ENCODE measurements at regions not wholly inside any gene's neighbourhood (a gene's known extent, or its start where the extent isn't known, plus 50 kb on each side); places are given as distances from the start of the nearest gene placed in this dataset.

GRCh38 chr9:89743573-89744254, 138.9 kb downstream of the GADD45G start:
- H3K36me3 ChIP-seq = no peaks in the 10 kb centered on the region
- no peak for DNase-seq (ENCODE audit: low spot score in 2 of 2)
- no peak overlapping the region for H3K27ac ChIP-seq
- 58% methylated on average over 7 of the region's 8 CpGs for WGBS
- no peaks in the 10 kb centered on the region for H3K9me3 ChIP-seq
- H3K27me3 ChIP-seq = no peaks in the 10 kb centered on the region
- TF ChIP-seq POLR2A (IDR thresholded peaks at IDR 0.05) (no peak), EP300 (IDR thresholded peaks at IDR 0.05) (no peak), POLR2AphosphoS5 (IDR thresholded peaks at IDR 0.05) (no peak)
- TF ChIP-seq, protein P1, sequence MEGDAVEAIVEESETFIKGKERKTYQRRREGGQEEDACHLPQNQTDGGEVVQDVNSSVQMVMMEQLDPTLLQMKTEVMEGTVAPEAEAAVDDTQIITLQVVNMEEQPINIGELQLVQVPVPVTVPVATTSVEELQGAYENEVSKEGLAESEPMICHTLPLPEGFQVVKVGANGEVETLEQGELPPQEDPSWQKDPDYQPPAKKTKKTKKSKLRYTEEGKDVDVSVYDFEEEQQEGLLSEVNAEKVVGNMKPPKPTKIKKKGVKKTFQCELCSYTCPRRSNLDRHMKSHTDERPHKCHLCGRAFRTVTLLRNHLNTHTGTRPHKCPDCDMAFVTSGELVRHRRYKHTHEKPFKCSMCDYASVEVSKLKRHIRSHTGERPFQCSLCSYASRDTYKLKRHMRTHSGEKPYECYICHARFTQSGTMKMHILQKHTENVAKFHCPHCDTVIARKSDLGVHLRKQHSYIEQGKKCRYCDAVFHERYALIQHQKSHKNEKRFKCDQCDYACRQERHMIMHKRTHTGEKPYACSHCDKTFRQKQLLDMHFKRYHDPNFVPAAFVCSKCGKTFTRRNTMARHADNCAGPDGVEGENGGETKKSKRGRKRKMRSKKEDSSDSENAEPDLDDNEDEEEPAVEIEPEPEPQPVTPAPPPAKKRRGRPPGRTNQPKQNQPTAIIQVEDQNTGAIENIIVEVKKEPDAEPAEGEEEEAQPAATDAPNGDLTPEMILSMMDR (IDR thresholded peaks at IDR 0.05) = no peak
- H3K4me1 ChIP-seq = peaks cover 3% of the 10 kb centered on the region
- H3K4me3 ChIP-seq = no peak overlapping the region

- Histone ChIP-seq H3K27me3 (no peaks in the 10 kb centered on the region), H3K27ac (no peak overlapping the region), H3K4me1 (peaks cover 3% of the 10 kb centered on the region), H3K36me3 (no peaks in the 10 kb centered on the region), H3K9me3 (no peaks in the 10 kb centered on the region), H3K4me3 (no peak overlapping the region)
- 86% methylated on average over 8 of the region's 8 CpGs for WGBS
- no peak for DNase-seq (ENCODE audit: low spot score in 2 of 2)
- TF ChIP-seq POLR2A (IDR thresholded peaks at IDR 0.05) = no peak
- TF ChIP-seq POLR2AphosphoS5 (IDR thresholded peaks at IDR 0.05) = no peak
- no peak for TF ChIP-seq EP300 (IDR thresholded peaks at IDR 0.05)
- TF ChIP-seq, protein P1 (IDR thresholded peaks at IDR 0.05) = no peak
These were observed 139.4 kb downstream of the GADD45G start for GRCh38 chr9:89744255-89744648.

DNA sequence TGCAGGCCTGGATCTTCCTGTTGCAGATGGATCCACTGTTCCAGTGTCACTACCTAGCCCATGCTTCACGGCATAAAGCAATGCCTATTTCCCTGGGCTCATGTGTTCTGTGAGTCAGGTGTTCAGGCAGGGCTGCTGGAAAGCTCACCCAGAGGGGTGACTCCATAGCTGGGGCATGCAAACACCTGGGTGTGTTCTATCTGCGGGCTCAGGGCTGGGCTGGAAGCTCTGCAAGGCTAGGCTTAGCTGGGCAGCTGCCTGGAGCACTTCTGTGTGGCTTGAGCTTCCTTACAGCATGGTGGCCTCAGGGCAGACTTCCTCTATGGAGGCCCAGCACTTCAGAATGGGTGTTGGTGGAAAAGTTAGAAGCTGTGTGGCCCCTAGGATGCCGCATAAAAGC, 139.9 kb downstream of the GADD45G start:
- WGBS = 74% methylated on average over 2 of the region's 3 CpGs
- TF ChIP-seq POLR2A (IDR thresholded peaks at IDR 0.05) (no peak), EP300 (IDR thresholded peaks at IDR 0.05) (no peak)
- H3K36me3 ChIP-seq = no peaks in the 10 kb centered on the region
- peaks cover 4% of the 10 kb centered on the region for H3K4me1 ChIP-seq
- no peak for DNase-seq (ENCODE audit: low spot score in 2 of 2)
- no peaks in the 10 kb centered on the region for H3K9me3 ChIP-seq
- no peak overlapping the region for H3K27ac ChIP-seq
- H3K27me3 ChIP-seq = no peaks in the 10 kb centered on the region
- H3K4me3 ChIP-seq = no peak overlapping the region

- no peak overlapping the region for H3K27ac ChIP-seq
- TF ChIP-seq, protein P1 (IDR thresholded peaks at IDR 0.05) = no peak
- no peak for TF ChIP-seq POLR2A (IDR thresholded peaks at IDR 0.05)
- TF ChIP-seq EP300 (IDR thresholded peaks at IDR 0.05) = no peak
- TF ChIP-seq POLR2AphosphoS5 (IDR thresholded peaks at IDR 0.05) = no peak
- H3K27me3 ChIP-seq = no peaks in the 10 kb centered on the region
- H3K9me3 ChIP-seq = no peaks in the 10 kb centered on the region
- WGBS = 96% methylated on average over 4 of the region's 9 CpGs
- H3K4me3 ChIP-seq = no peak overlapping the region
- no peak for DNase-seq (ENCODE audit: low spot score in 2 of 2)
- peaks cover 12% of the 10 kb centered on the region for H3K4me1 ChIP-seq
- no peaks in the 10 kb centered on the region for H3K36me3 ChIP-seq
These were observed 141.0 kb downstream of the GADD45G start for GRCh38 chr9:89745601-89746376.

- H3K27me3 ChIP-seq = no peaks in the 10 kb centered on the region
- H3K27ac ChIP-seq = no peak overlapping the region
- H3K4me3 ChIP-seq = no peak overlapping the region
- H3K4me1 ChIP-seq = peaks cover 12% of the 10 kb centered on the region
- no peaks in the 10 kb centered on the region for H3K36me3 ChIP-seq
- H3K9me3 ChIP-seq = no peaks in the 10 kb centered on the region
- DNase-seq (ENCODE audit: low spot score in 2 of 2) = no peak
- no peak for TF ChIP-seq POLR2A (IDR thresholded peaks at IDR 0.05)
- no peak for TF ChIP-seq POLR2AphosphoS5 (IDR thresholded peaks at IDR 0.05)
- TF ChIP-seq, protein P1 (IDR thresholded peaks at IDR 0.05) = no peak
- TF ChIP-seq EP300 (IDR thresholded peaks at IDR 0.05) = no peak
- WGBS = 88% methylated on average over 12 of the region's 15 CpGs
These were observed 141.7 kb downstream of the GADD45G start for GRCh38 chr9:89746385-89747116.

Data from suprapubic skin (tissue), 4 donors.